B cell (primary cell): ENCODE measurements at regions not wholly inside any gene's neighbourhood (a gene's known extent, or its start where the extent isn't known, plus 50 kb on each side); places are given as distances from the start of the nearest gene placed in this dataset.

Source experiments
- ATAC-seq: fragments of 200-7000 bp; cut with Tn5 transposase; one replicate; pipeline ENCODE4 v1.10.0; 2021; ENCODE audit warnings: low read depth, mild to moderate bottlenecking, moderate number of reproducible peaks, moderate library complexity
- CTCF ChIA-PET: fragments of 350-600 bp; sonication (Branson Sonifier 250); formaldehyde crosslinking; loops from one replicate; lab custom pipeline; 2021; ENCODE audit warnings: antibody characterized with exemption, inconsistent platforms; lab: Charles Lee
- POLR2A ChIA-PET: fragments of 350-600 bp; sonication (Branson Sonifier 250); formaldehyde crosslinking; loops from one replicate; lab custom pipeline; 2021; ENCODE audit warnings: antibody characterized with exemption; lab: Charles Lee
- DNase-seq: peaks from one replicate; pipeline ENCODE4 v3.0.0; 2013
- H2AFZ ChIP-seq: 2 replicates; pipeline ENCODE4 v1.6.1; 2012; ENCODE audit warnings: mild to moderate bottlenecking, low read depth, low read length; ENCODE audit not compliant: insufficient read depth, poor library complexity, severe bottlenecking
- H3K27ac ChIP-seq, 2 donors: 1 replicate in 1 of 2; 2 replicates in 1 of 2; pipeline ENCODE4 v1.5.1; 2012 to 2013; ENCODE audit warnings: low read length in 2 of 2, mild to moderate bottlenecking in 2 of 2, moderate library complexity in 1 of 2
- H3K27me3 ChIP-seq, 4 experiments: fragments of 200-600 bp in 1 of 4; sonication (generic) in 1 of 4; replicated peaks in 1 of 4; 1 replicate in 2 of 4; 2 replicates in 2 of 4; pipeline versions ENCODE4 v1.6.1 to v1.7.0; 2013 to 2016; ENCODE audit warnings: low read length in 3 of 4, mild to moderate bottlenecking in 2 of 4, mixed read lengths in 1 of 4, moderate library complexity in 1 of 4; ENCODE audit not compliant: insufficient read depth in 4 of 4, control insufficient read depth in 3 of 4; ENCODE audit errors: control extremely low read depth in 1 of 4
- H3K36me3 ChIP-seq, 2 experiments: replicated peaks in 1 of 2; 1 replicate in 1 of 2; 2 replicates in 1 of 2; pipeline versions ENCODE4 v1.6.1 to v1.7.1; 2013; ENCODE audit warnings: low read length in 1 of 2; ENCODE audit not compliant: insufficient read depth in 2 of 2, control insufficient read depth in 1 of 2; ENCODE audit errors: control extremely low read depth in 1 of 2, extremely low read depth in 1 of 2
- H3K4me1 ChIP-seq, 2 donors: fragments of 200-600 bp in 1 of 2; sonication (generic) in 1 of 2; 1 replicate in 1 of 2; 2 replicates in 1 of 2; pipeline versions ENCODE4 v1.5.1 to v1.6.1; 2013 to 2017; ENCODE audit warnings: low read length in 2 of 2; ENCODE audit not compliant: control insufficient read depth in 2 of 2, insufficient read depth in 2 of 2
- H3K4me2 ChIP-seq: replicated peaks from 2 replicates; pipeline ENCODE3; 2012; ENCODE audit warnings: mild to moderate bottlenecking, low read depth, low read length; ENCODE audit not compliant: poor library complexity, severe bottlenecking
- H3K4me3 ChIP-seq, 5 experiments: fragments of 200-600 bp in 1 of 5; sonication (generic) in 1 of 5; 1 replicate in 3 of 5; 2 replicates in 2 of 5; pipeline versions ENCODE4 v1.5.1 to v1.7.0; 2011 to 2016; ENCODE audit warnings: low read length in 4 of 5, mild to moderate bottlenecking in 4 of 5, low read depth in 2 of 5, control low read depth in 1 of 5, moderate library complexity in 1 of 5; ENCODE audit not compliant: insufficient read depth in 1 of 5; ENCODE audit errors: control extremely low read depth in 1 of 5, extremely low read depth in 1 of 5
- H3K79me2 ChIP-seq: fragments of 200-600 bp; sonication (generic); one replicate; pipeline ENCODE4 v1.6.0; 2016; ENCODE audit warnings: low read length; ENCODE audit not compliant: control insufficient read depth, insufficient read depth
- H3K9ac ChIP-seq: fragments of 200-600 bp; sonication (generic); 2 replicates; pipeline ENCODE4 v1.6.1; 2017; ENCODE audit warnings: mild to moderate bottlenecking, low read length, moderate library complexity
- H3K9me3 ChIP-seq, 3 donors: one replicate each; pipeline versions ENCODE4 v1.6.1 to v1.7.1; 2013; ENCODE audit warnings: low read length in 2 of 3; ENCODE audit not compliant: control insufficient read depth in 2 of 3, insufficient read depth in 1 of 3; ENCODE audit errors: control extremely low read depth in 1 of 3
- H4K20me1 ChIP-seq: 2 replicates; pipeline ENCODE4 v1.6.0; 2012; ENCODE audit warnings: mild to moderate bottlenecking, low read length; ENCODE audit not compliant: insufficient read depth, control insufficient read depth, poor library complexity, severe bottlenecking
- H3K27ac Mint-ChIP-seq: one replicate; pipeline ENCODE4 v1.8.0; 2021; ENCODE audit warnings: mixed read lengths
- H3K27me3 Mint-ChIP-seq: one replicate; pipeline ENCODE4 v1.8.0; 2021; ENCODE audit warnings: mixed read lengths
- H3K4me1 Mint-ChIP-seq: one replicate; pipeline ENCODE4 v1.8.0; 2021; ENCODE audit warnings: mixed read lengths
- H3K4me3 Mint-ChIP-seq: one replicate; pipeline ENCODE4 v1.8.0; 2021; ENCODE audit warnings: mixed read lengths
- H3K9me3 Mint-ChIP-seq: one replicate; pipeline ENCODE4 v1.8.0; 2022; ENCODE audit warnings: mixed read lengths; ENCODE audit not compliant: insufficient read depth
- EZH2 ChIP-seq: IDR thresholded peaks from 2 replicates; pipeline ENCODE4 v1.6.1; 2012; ENCODE audit warnings: borderline replicate concordance, low read depth, mild to moderate bottlenecking, moderate library complexity, low read length; ENCODE audit not compliant: insufficient read depth, poor library complexity, severe bottlenecking
- WGBS: methylation state at CpG from one replicate; pipeline ENCODE4 v1.1.5; 2013; ENCODE audit warnings: missing lambda C conversion rate; ENCODE audit not compliant: insufficient coverage; 5-methylcytosine and 5-hydroxymethylcytosine counted together
- intact Hi-C: fragments of 100-400 bp; cut with micrococcal nuclease; formaldehyde crosslinking; loops from one replicate; pipeline ENCODE4 v1.10.0; 2022
- TF ChIP-seq, protein P1 (sequence below): fragments of 200-600 bp; IDR thresholded peaks from one replicate; pipeline ENCODE4 v1.8.0; 2022; ENCODE audit warnings: antibody characterized with exemption, mild to moderate bottlenecking

DNA sequence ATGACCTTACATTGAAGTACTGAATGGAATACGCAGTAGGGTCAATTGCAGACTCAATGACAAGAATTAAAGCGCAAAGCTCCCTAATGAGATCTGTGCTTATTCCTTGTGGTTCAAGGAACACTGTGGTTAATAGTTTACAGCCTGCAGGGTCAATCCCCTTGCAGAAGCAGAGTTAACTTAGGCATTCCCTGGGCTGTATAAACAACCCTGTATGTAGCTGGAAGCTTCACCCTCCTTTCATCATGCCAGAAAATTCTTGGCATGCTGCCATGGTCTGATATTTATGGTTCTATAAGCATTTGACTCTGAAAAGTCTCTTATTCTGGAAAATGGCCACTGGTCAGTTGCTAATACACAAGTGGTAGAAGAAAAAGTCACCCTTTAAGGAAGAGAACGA, 227.7 kb downstream of the NOVA1 start:
- Mint-ChIP-seq H3K4me1 (no peaks in the 10 kb centered on the region), H3K9me3 (no peaks in the 10 kb centered on the region), H3K27me3 (no peaks in the 10 kb centered on the region), H3K4me3 (no peak overlapping the region), H3K27ac (no peak overlapping the region)
- no peak for DNase-seq
- ChIA-PET POLR2A (no interaction called here), CTCF (no interaction called here)
- 95% methylated on average over 2 of the region's 3 CpGs for WGBS
- Histone ChIP-seq H4K20me1 (no peaks in the 10 kb centered on the region), H3K9ac (no peak overlapping the region), H2AFZ (no peak overlapping the region), H3K27ac (no peak overlapping the region), H3K36me3 (no peaks in the 10 kb centered on the region), H3K79me2 (no peaks in the 10 kb centered on the region), H3K4me3 (no peak overlapping the region), H3K9me3 (peaks cover 0 to 3% (median 0%) of the 10 kb centered on the region in 3 donors), H3K4me1 (no peaks in the 10 kb centered on the region), H3K4me2 (no peak overlapping the region), H3K27me3 (no peaks in the 10 kb centered on the region)
- intact Hi-C loops, result no loop called here
- ATAC-seq, result no peak
- TF ChIP-seq, protein P1, sequence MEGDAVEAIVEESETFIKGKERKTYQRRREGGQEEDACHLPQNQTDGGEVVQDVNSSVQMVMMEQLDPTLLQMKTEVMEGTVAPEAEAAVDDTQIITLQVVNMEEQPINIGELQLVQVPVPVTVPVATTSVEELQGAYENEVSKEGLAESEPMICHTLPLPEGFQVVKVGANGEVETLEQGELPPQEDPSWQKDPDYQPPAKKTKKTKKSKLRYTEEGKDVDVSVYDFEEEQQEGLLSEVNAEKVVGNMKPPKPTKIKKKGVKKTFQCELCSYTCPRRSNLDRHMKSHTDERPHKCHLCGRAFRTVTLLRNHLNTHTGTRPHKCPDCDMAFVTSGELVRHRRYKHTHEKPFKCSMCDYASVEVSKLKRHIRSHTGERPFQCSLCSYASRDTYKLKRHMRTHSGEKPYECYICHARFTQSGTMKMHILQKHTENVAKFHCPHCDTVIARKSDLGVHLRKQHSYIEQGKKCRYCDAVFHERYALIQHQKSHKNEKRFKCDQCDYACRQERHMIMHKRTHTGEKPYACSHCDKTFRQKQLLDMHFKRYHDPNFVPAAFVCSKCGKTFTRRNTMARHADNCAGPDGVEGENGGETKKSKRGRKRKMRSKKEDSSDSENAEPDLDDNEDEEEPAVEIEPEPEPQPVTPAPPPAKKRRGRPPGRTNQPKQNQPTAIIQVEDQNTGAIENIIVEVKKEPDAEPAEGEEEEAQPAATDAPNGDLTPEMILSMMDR, result no peak
- TF ChIP-seq EZH2, result no peak

DNA sequence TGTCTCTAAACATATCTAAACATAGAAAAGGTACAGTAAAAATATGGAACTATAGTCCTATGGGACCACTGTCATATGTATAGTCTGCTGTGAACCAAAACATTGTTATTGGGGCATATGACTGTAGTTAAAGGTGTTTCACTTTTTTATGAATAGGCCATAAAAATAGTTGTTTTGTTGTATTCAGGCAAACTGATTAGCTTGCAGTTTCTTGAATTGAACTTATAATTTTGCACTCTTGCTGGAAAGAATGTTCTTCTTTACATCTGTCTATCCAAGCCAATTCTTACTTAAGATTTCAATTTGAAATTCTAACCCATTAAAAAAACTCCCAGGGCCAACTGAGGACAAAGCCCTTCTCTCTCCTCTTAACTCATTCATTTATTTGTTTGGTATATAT, 234.1 kb downstream of the NOVA1 start:
- Mint-ChIP-seq H3K4me1 (no peaks in the 10 kb centered on the region), H3K27me3 (no peaks in the 10 kb centered on the region), H3K4me3 (no peak overlapping the region), H3K27ac (no peak overlapping the region), H3K9me3 (no peaks in the 10 kb centered on the region)
- Histone ChIP-seq H3K9me3 (peaks cover 0 to under 1% (median 0%) of the 10 kb centered on the region in 3 donors), H2AFZ (no peak overlapping the region), H3K36me3 (no peaks in the 10 kb centered on the region), H3K9ac (no peak overlapping the region), H3K79me2 (no peaks in the 10 kb centered on the region), H3K4me3 (no peak overlapping the region), H4K20me1 (no peaks in the 10 kb centered on the region), H3K4me1 (no peaks in the 10 kb centered on the region), H3K27ac (no peak overlapping the region), H3K4me2 (no peak overlapping the region), H3K27me3 (no peaks in the 10 kb centered on the region)
- DNase-seq (no peak), ATAC-seq (no peak)
- intact Hi-C loops, result no loop called here
- POLR2A ChIA-PET, result no interaction called here
- CTCF ChIA-PET, result no interaction called here
- TF ChIP-seq, protein P1, result no peak
- TF ChIP-seq EZH2, result no peak
